HCT116 (cell line): ENCODE measurements at regions not wholly inside any gene's neighbourhood (a gene's known extent, or its start where the extent isn't known, plus 50 kb on each side); places are given as distances from the start of the nearest gene placed in this dataset.

Source experiments
- ATAC-seq: fragments of 200-7000 bp; cut with Tn5 transposase; 2 replicates; pipeline ENCODE4 v1.9.1; 2020; ENCODE audit warnings: mild to moderate bottlenecking, moderate library complexity
- BruUV-seq: library from RNA; stranded (reverse); fragments of 400-500 nt; replicated peaks from 2 replicates; lab custom pipeline; 2021; lab: Mats Ljungman, UMichigan
- CTCF ChIA-PET: fragments of 300-600 bp; sonication (Branson Sonifier 250); formaldehyde crosslinking; loops from one replicate; lab custom pipeline; 2021; ENCODE audit warnings: antibody characterized with exemption; lab: Charles Lee
- POLR2A ChIA-PET: fragments of 300-600, 350-600 bp; sonication (Branson Sonifier 250); formaldehyde crosslinking; loops from one replicate; lab custom pipeline; 2021; ENCODE audit warnings: antibody characterized with exemption; lab: Charles Lee
- RAD21 ChIA-PET, 2 experiments: fragments of 300-600 bp; sonication (Branson Sonifier 250); formaldehyde crosslinking; loops; one replicate each; lab custom pipeline; 2023; ENCODE audit warnings: low total read pairs in 2 of 2; ENCODE audit not compliant: uncharacterized antibody in 2 of 2, unreplicated experiment in 2 of 2, low non-redundant PET in 1 of 2; lab: Charles Lee
- DNase-seq: peaks from one replicate; pipeline ENCODE4 v3.0.0-alpha.2; 2010; ENCODE audit warnings: low read depth, low spot score
- H2AFZ ChIP-seq: fragments of 200-600 bp; shearing (Covaris generic), sonication (generic); 2 replicates; pipeline ENCODE4 v1.6.1; 2017; ENCODE audit warnings: low read depth, mixed run types, mixed read lengths, antibody characterized with exemption, low read length; ENCODE audit not compliant: poor library complexity, severe bottlenecking
- H3K27ac ChIP-seq: 2 replicates; pipeline ENCODE4 v1.5.1; 2012; ENCODE audit warnings: low read depth, low read length
- H3K27me3 ChIP-seq: fragments of 200-600 bp; sonication (generic); 2 replicates; pipeline ENCODE4 v1.6.1; 2016; ENCODE audit warnings: mixed run types, low read length, mixed read lengths; ENCODE audit not compliant: insufficient read depth
- H3K36me3 ChIP-seq, 2 experiments: fragments of 200-500 bp in 1 of 2; fragments of 200-600 bp in 1 of 2; sonication (Bioruptor generic) in 1 of 2; sonication (generic) in 1 of 2; 2 replicates each; pipeline versions ENCODE4 v1.5.1 to v1.6.1; 2014 to 2016; ENCODE audit warnings: low read length in 2 of 2, inconsistent platforms in 1 of 2, mixed read lengths in 1 of 2, mixed run types in 1 of 2; ENCODE audit not compliant: insufficient read depth in 2 of 2, control insufficient read depth in 1 of 2
- H3K4me1 ChIP-seq, 2 experiments: fragments of 200-600 bp in 1 of 2; sonication (generic) in 1 of 2; 2 replicates each; pipeline versions ENCODE4 v1.5.1 to v1.6.1; 2012 to 2017; ENCODE audit warnings: low read length in 2 of 2, inconsistent platforms in 1 of 2, mild to moderate bottlenecking in 1 of 2, mixed read lengths in 1 of 2, mixed run types in 1 of 2, moderate library complexity in 1 of 2; ENCODE audit not compliant: insufficient read depth in 2 of 2, control insufficient read depth in 1 of 2
- H3K4me2 ChIP-seq: fragments of 200-600 bp; sonication (generic); 2 replicates; pipeline ENCODE4 v1.6.1; 2017; ENCODE audit warnings: mixed run types, low read length, mixed read lengths
- H3K4me3 ChIP-seq, 2 experiments: fragments of 200-600 bp in 1 of 2; sonication (generic) in 1 of 2; replicated peaks in 1 of 2; 2 replicates each; pipeline ENCODE4 v1.5.1; 2011 to 2016; ENCODE audit warnings: low read length in 2 of 2, control low read depth in 1 of 2, low read depth in 1 of 2, mild to moderate bottlenecking in 1 of 2, mixed read lengths in 1 of 2, mixed run types in 1 of 2
- H3K79me2 ChIP-seq: fragments of 200-600 bp; sonication (generic); 2 replicates; pipeline ENCODE4 v1.6.1; 2017; ENCODE audit warnings: mild to moderate bottlenecking, mixed run types, low read length, moderate library complexity, mixed read lengths; ENCODE audit not compliant: insufficient read depth
- H3K9ac ChIP-seq: fragments of 200-600 bp; sonication (generic); 2 replicates; pipeline ENCODE4 v1.6.1; 2016; ENCODE audit warnings: low read length, mixed read lengths
- H3K9me2 ChIP-seq: fragments of 200-600 bp; sonication (generic), shearing (Covaris generic); 2 replicates; pipeline ENCODE4 v1.6.1; 2017; ENCODE audit warnings: mixed run types, mild to moderate bottlenecking, moderate library complexity; ENCODE audit not compliant: insufficient read depth
- H3K9me3 ChIP-seq, 2 experiments: fragments of 200-500 bp in 1 of 2; fragments of 200-600 bp in 1 of 2; sonication (Bioruptor generic) in 1 of 2; sonication (generic) in 1 of 2; 2 replicates each; pipeline ENCODE4 v1.6.1; 2014 to 2017; ENCODE audit warnings: low read length in 2 of 2, mixed read lengths in 2 of 2, inconsistent platforms in 1 of 2, low read depth in 1 of 2, mild to moderate bottlenecking in 1 of 2, mixed run types in 1 of 2, moderate library complexity in 1 of 2; ENCODE audit not compliant: control insufficient read depth in 1 of 2, insufficient read depth in 1 of 2
- H4K20me1 ChIP-seq: fragments of 200-600 bp; sonication (generic), shearing (Covaris generic); 2 replicates; pipeline ENCODE4 v1.6.1; 2017; ENCODE audit warnings: mixed run types, mild to moderate bottlenecking, moderate library complexity; ENCODE audit not compliant: insufficient read depth
- CBX3 ChIP-seq: IDR thresholded peaks from 2 replicates; pipeline ENCODE4 v1.6.1; 2012; ENCODE audit warnings: low read depth
- CEBPB ChIP-seq: IDR thresholded peaks from 2 replicates; pipeline ENCODE4 v1.6.1; 2012; ENCODE audit warnings: low read depth
- EGR1 ChIP-seq: IDR thresholded peaks from 2 replicates; pipeline ENCODE4 v1.6.1; 2012; ENCODE audit warnings: low read depth
- ELF1 ChIP-seq: IDR thresholded peaks from 2 replicates; pipeline ENCODE4 v1.6.1; 2012; ENCODE audit warnings: low read depth, borderline replicate concordance
- EZH2 ChIP-seq: fragments of 200-600 bp; sonication (generic); IDR thresholded peaks from 2 replicates; pipeline ENCODE4 v1.6.1; 2017; ENCODE audit warnings: antibody characterized with exemption, mixed run types
- JUND ChIP-seq: IDR thresholded peaks from 2 replicates; pipeline ENCODE4 v1.6.1; 2012
- POLR2A ChIP-seq: IDR thresholded peaks from 2 replicates; pipeline ENCODE4 v1.7.0; 2011; ENCODE audit warnings: borderline replicate concordance; ENCODE audit not compliant: insufficient read depth, insufficient read length; ENCODE audit errors: extremely low read depth
- POLR2AphosphoS5 ChIP-seq: IDR thresholded peaks from 2 replicates; pipeline ENCODE4 v1.6.1; 2011; ENCODE audit warnings: mild to moderate bottlenecking, low read depth, low read length, moderate library complexity
- RAD21 ChIP-seq: IDR thresholded peaks from 2 replicates; pipeline ENCODE4 v1.6.1; 2012; ENCODE audit warnings: low read depth, mild to moderate bottlenecking
- SIN3A ChIP-seq: IDR thresholded peaks from 2 replicates; pipeline ENCODE4 v1.6.1; 2012; ENCODE audit warnings: low read depth
- SP1 ChIP-seq: IDR thresholded peaks from 2 replicates; pipeline ENCODE4 v1.6.1; 2012; ENCODE audit warnings: low read depth
- TCF7L2 ChIP-seq: IDR thresholded peaks from 2 replicates; pipeline ENCODE4 v1.7.0; 2011; ENCODE audit warnings: borderline replicate concordance, inconsistent platforms; ENCODE audit not compliant: insufficient read depth, insufficient read length; ENCODE audit errors: extremely low read depth
- ZFX ChIP-seq: fragments of 450-650 bp; IDR thresholded peaks from 2 replicates; pipeline ENCODE4 v1.6.1; 2017
- intact Hi-C: fragments of 100-400 bp; cut with micrococcal nuclease; formaldehyde crosslinking; loops from 2 replicates; pipeline ENCODE4 v1.10.0; 2022
- TF ChIP-seq, protein P1 (sequence below): IDR thresholded peaks from 2 replicates; pipeline ENCODE4 v1.6.1; 2012
- TF ChIP-seq, protein P2 (sequence below), 3 experiments: fragments of 200-600 bp in 1 of 3; sonication (generic) in 1 of 3; IDR thresholded peaks in 2 of 3; conservative IDR thresholded peaks in 1 of 3; 2 replicates each; pipeline ENCODE4 v1.5.1; 2012 to 2017; ENCODE audit warnings: low read depth in 2 of 3, low read length in 2 of 3, antibody characterized with exemption in 1 of 3, borderline replicate concordance in 1 of 3, control low read depth in 1 of 3, mild to moderate bottlenecking in 1 of 3, mixed read lengths in 1 of 3, mixed run types in 1 of 3, moderate library complexity in 1 of 3; ENCODE audit not compliant: insufficient read depth in 1 of 3
- TF ChIP-seq, protein P3 (sequence below): IDR thresholded peaks from 2 replicates; pipeline ENCODE4 v1.6.1; 2012

DNA sequence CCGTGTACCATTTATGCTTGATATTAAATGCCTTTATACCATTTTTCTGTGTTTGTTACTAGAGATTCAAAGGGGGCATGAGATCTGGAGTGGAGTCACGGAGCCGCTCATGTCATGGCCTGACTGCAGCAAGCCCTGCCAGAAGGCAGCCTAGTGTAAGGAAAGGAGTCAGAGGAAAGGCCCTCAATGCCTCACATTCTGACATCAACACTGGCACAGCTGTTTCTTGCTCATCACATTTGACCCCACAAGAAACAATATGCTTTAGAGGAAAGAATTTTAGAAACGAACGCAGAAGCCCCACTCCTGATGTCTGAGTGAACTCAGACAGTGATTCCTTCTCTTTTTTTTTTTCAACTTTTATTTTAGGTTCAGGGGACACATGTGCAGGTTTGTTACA, 322.4 kb upstream of the CPEB2 start:
- ChIA-PET RAD21 (no interaction called here), CTCF (no interaction called here), POLR2A (no interaction called here)
- TF ChIP-seq JUND (no peak), POLR2AphosphoS5 (no peak), ZFX (no peak), TCF7L2 (no peak), RAD21 (no peak), CBX3 (no peak), CEBPB (no peak), SP1 (no peak), SIN3A (no peak), EGR1 (no peak), EZH2 (no peak), POLR2A (no peak), ELF1 (no peak)
- TF ChIP-seq, protein P1, sequence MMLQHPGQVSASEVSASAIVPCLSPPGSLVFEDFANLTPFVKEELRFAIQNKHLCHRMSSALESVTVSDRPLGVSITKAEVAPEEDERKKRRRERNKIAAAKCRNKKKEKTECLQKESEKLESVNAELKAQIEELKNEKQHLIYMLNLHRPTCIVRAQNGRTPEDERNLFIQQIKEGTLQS: no peak
- TF ChIP-seq, protein P2, sequence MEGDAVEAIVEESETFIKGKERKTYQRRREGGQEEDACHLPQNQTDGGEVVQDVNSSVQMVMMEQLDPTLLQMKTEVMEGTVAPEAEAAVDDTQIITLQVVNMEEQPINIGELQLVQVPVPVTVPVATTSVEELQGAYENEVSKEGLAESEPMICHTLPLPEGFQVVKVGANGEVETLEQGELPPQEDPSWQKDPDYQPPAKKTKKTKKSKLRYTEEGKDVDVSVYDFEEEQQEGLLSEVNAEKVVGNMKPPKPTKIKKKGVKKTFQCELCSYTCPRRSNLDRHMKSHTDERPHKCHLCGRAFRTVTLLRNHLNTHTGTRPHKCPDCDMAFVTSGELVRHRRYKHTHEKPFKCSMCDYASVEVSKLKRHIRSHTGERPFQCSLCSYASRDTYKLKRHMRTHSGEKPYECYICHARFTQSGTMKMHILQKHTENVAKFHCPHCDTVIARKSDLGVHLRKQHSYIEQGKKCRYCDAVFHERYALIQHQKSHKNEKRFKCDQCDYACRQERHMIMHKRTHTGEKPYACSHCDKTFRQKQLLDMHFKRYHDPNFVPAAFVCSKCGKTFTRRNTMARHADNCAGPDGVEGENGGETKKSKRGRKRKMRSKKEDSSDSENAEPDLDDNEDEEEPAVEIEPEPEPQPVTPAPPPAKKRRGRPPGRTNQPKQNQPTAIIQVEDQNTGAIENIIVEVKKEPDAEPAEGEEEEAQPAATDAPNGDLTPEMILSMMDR (IDR thresholded peaks at IDR 0.05 in 2 of 3, conservative IDR thresholded peaks at IDR 0.05 in 1 of 3; ENCODE audit: borderline replicate concordance in 1 of 3, insufficient read depth in 1 of 3, low read depth in 2 of 3, low read length in 2 of 3): no peak
- TF ChIP-seq, protein P3, sequence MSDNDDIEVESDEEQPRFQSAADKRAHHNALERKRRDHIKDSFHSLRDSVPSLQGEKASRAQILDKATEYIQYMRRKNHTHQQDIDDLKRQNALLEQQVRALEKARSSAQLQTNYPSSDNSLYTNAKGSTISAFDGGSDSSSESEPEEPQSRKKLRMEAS: no peak
- no peaks in the 10 kb centered on the region for H3K27me3 ChIP-seq
- no TSS peak for BruUV-seq
- H3K9me2 ChIP-seq: no peaks in the 10 kb centered on the region
- H2AFZ ChIP-seq: no peak overlapping the region
- H3K9ac ChIP-seq: no peak overlapping the region
- H3K79me2 ChIP-seq: no peaks in the 10 kb centered on the region
- no peak for ATAC-seq
- DNase-seq: no peak
- no peaks in the 10 kb centered on the region for H4K20me1 ChIP-seq
- no peak overlapping the region for H3K4me2 ChIP-seq
- no peaks in the 10 kb centered on the region for H3K9me3 ChIP-seq
- no peaks in the 10 kb centered on the region for H3K36me3 ChIP-seq
- no peak overlapping the region for H3K27ac ChIP-seq
- H3K4me3 ChIP-seq: no peak overlapping the region
- no peaks in the 10 kb centered on the region for H3K4me1 ChIP-seq
- intact Hi-C loops: no loop called here
